ENCODE measurements at regions not wholly inside any gene's neighbourhood (a gene's known extent, or its start where the extent isn't known, plus 50 kb on each side); places are given as distances from the start of the nearest gene placed in this dataset.

DNA sequence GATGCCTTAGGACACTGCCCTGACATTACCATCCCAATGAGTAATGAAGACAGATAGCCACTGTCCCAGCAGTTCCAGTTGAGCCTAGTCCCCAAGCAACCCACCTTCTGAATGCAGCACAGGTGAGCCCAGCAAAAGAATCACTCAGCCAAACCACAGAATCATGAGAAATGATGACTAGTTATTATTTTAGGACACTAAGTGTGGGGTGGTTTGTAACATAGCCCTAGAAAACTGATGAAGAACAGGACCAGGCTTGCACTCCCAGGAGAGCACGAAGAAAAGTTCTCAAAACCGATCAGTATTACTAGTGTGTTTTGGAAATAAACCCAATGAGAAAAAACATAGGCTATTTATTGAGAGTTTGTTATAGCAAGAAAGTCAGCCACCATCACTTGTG lies 129.6 kb upstream of the CNTN6 start:
- no peak for DNase-seq

- DNase-seq = no peak
Measured at GRCh38 chr3:963755-964154, 129.1 kb upstream of the CNTN6 start.

DNA sequence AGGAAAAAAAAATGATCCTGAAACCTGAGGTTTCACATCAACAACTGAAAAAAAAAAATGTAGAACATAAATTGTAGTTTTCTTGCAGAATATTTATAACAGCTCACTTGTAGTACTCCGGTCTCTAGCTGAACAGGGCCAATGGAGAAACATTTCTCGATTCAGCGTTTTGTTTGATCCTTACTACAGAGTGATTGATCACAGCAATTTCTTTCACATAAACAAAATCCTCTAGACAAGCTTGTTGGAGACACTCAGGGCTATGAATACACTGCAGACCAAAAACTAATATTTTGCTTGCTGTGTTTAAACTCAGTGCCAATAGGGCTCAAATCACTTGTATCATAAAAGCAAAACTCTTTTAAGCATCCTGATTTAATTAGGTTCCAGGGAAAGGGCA lies 127.0 kb upstream of the CNTN6 start:
- DNase-seq = no peak

DNA sequence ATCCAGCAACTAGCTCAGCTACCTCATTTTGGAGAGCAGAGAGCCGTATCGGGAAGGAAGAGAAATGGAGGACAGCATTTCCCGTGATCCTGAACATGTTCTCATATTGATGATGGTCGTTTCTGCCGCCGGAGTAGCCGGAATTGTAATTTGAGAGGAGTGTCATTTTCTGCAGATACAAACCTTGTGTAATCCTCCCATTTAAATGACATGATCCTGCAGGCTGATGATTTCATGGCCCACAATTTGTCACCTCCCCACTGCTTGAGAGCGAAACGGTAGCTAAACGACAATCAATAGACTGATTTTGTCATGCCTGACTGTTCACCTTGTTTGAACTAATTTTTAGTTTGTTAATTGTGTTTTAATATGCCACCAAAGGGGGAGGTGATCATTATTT lies 126.5 kb upstream of the CNTN6 start:
- no peak for DNase-seq

DNA sequence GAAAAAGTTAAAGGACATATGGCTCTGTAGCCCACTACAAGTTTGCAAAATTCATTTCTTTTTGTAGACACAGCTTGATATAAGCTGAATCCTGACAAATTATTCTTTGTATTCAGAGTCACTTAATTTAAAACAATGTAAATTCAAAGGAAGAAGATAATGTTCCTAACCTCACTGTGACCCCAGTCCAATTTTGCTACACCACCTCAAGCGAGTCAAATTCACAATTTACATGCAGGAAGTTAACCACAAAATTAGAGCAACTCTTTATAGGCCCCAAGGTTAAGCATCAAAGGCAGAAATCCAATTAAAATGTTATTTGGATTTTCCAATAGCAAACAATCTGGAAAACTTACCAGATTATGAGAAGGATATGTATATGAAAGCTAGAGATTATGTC lies 119.5 kb upstream of the CNTN6 start:
- no peak for DNase-seq

GRCh38 chr3:976006-976405 lies 116.8 kb upstream of the CNTN6 start:
- DNase-seq = no peak

DNA sequence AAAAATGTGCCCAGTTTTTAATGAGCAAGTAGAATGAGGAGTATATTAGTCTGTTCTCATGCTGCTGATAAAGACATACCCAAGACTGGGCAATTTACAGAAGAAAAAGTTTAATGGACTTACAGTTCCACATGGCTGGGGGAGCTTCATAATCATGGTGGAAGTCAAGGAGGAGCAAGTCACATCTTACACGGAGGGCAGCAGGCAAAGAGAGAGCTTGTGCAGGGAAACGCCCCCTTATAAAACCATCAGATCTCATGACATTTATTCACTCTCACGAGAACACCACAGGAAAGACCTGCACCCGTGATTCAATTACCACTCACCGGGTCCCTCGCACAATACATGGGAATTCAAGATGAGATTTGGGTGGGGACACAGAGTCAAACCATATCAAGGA lies 111.7 kb upstream of the CNTN6 start:
- DNase-seq = no peak

DNA sequence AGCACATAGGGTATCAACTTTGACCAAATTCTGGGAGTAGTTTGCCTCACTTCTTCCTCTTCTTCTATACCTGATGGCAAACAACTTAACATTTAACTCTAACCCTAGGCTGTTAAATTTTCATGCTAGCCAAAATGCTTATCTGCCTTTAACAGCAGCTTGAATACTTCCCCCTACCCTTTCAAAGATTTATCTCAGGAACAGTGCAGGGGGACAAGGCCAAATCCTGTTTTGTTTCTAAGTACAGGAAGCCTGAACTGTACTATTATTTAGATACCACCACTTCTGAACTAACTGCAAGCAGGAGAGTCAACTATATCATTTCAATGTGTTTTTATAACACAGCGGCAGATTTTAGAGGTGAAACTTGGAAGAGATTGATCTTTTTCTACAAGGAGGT lies 104.0 kb upstream of the CNTN6 start:
- DNase-seq = no peak

- no peak for DNase-seq
Measured at GRCh38 chr3:992871-993270, 100.0 kb upstream of the CNTN6 start.

- no peak for DNase-seq
Measured at GRCh38 chr3:1002010-1002409, 90.8 kb upstream of the CNTN6 start.

- DNase-seq = no peak
Measured at GRCh38 chr3:1007866-1008265, 85.0 kb upstream of the CNTN6 start.

DNA sequence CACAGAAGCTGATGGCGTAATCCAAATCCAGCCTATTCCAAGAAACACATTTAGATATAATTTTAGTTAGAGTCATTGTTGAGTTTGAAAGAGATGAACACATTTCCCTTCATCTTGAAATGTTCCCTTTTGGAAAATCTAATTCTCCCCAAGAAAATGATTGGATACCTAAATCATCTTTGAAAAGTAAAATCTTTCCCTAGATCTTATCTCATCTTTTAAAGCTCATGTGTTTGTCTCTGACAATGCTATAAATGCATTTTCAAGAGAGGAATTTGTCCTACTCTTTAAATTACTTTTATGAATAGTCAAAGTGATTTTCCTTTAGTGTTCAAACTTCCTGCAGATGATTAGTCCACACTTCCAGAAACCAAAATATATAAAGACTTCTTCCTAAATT lies 82.6 kb upstream of the CNTN6 start:
- DNase-seq = no peak

DNA sequence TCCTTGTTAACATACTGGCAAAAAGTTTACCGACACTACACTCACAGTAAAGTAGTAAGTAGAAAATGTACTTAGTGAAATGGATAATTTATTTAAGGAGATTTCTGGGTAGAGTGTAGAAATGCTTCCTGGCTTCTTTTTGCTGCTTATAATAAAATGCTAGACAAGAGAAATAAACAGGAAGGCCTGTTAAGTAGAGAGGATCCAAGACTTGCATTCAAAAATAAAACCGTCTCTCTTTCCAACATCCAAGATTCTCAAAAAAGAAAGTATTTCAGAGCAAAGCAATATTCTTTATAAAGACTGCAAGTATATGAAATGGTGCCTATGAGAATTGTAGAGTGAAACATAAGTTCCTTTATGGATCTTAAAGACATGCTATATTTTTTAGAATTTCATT lies 77.0 kb upstream of the CNTN6 start:
- no peak for DNase-seq

DNA sequence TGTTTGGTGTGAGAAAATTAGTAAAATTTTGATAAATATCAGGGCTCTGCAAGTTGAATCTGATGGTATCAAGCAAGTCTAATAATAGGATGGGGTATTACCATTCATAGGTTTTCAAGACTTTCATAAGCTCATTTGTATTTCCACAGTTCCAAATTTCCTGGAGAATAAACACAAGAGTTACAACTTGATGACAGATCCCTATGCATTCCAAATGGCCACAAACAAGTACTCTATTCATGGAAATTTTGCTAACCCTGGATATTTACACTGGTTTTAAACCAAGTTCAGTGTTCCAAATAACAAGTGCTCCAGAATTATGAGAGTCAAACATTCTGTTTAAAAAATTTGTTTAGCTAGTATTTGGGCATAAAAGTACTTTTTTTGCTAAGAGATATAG lies 75.0 kb upstream of the CNTN6 start:
- no peak for DNase-seq

DNA sequence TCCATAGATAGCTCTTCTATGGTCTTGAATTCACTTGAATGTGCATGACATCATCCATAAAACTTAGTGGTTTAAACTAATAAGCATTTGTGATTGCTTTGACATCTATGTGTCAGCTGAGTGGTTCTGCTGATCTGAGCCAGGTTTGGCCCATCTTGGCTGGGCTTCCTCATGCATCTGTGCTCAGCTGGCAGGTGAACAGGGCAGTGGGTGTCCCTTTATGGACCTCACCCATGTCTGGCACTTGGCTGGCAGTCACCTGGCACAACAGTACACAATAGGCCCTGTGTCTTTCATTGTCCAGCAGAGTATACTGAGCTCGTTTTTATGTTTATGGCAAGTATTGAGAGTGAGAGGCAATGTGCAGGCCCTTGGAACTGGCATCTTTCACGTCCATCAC lies 73.7 kb upstream of the CNTN6 start:
- DNase-seq = no peak

DNA sequence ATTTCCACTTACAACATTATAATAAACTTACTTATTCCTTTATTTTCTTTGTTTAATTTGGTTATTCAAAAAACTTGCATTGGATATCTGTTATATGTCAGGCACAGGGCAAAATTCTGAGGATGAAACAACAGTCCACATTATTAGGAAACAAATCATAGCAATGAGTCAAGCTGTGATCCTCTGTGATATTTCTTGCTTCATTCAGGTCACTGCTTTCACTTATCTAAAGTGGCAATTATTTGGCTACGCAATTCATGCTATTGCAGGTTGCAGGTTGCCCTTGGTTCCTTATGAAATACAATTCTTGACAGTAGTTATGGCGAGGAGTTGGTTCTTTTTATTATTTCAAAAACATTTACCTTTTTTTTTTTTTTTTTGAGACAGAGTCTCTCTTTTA lies 66.4 kb upstream of the CNTN6 start:
- DNase-seq = no peak

- no peak for DNase-seq
Measured at GRCh38 chr3:1036207-1036826, 56.5 kb upstream of the CNTN6 start.

DNA sequence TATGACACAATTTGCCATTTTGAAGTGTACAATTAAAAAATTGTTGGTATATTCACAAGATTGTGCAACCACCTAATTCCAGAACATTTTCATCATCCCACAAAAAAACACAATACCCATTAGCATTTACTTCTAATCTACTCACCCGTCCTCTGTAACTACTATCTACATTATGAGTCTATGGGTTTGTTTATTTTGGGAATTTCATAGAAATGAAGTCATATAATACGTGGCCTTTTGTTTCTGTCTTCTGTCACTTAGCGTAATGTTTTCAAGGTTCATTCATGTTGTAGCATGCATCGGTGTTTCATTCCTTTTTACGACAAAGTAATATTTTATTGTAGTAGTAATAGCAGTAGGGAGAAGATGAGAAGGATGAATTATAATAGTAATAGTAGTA lies 55.2 kb upstream of the CNTN6 start:
- DNase-seq = no peak

Measured in COR-L47 (cell line).